ENCODE measurements at regions not wholly inside any gene's neighbourhood (a gene's known extent, or its start where the extent isn't known, plus 50 kb on each side); places are given as distances from the start of the nearest gene placed in this dataset.

GRCh38 chr1:90850898-90851710 is 134.0 kb upstream of the BARHL2 start:
- Histone ChIP-seq H3K4me1 (peaks cover 5 to 24% (median 11%) of the 10 kb centered on the region in 3 donors), H3K9me3 (no peaks in the 10 kb centered on the region), H3K27ac (peak overlapping the region in 3 of 4 donors; percentile 31 to 57 (median 53)), H3K27me3 (peaks cover 0 to 32% (median 0%) of the 10 kb centered on the region in 4 donors), H3K36me3 (no peaks in the 10 kb centered on the region), H3K4me3 (peak overlapping the region; percentile 48 to 77 (median 67))
- DNase-seq, result no peak
- peak; percentile 36 to 85 (median 55) for TF ChIP-seq CTCF (IDR thresholded peaks at IDR 0.05)
- TF ChIP-seq POLR2A (IDR thresholded peaks at IDR 0.05), result peak in 1 of 4 donors; percentile 22
- intact Hi-C loops (cut with DNase I), result no loop called here
- WGBS, 2 donors, result 0% methylated on average over 2 to 3 of the region's 79 CpGs

- Histone ChIP-seq H3K27ac (peak overlapping the region in 3 of 4 donors; percentile 31 to 57 (median 53)), H3K27me3 (peaks cover 0 to 32% (median 0%) of the 10 kb centered on the region in 4 donors), H3K4me3 (peak overlapping the region; percentile 48 to 77 (median 67)), H3K36me3 (no peaks in the 10 kb centered on the region), H3K9me3 (no peaks in the 10 kb centered on the region), H3K4me1 (peaks cover 5 to 24% (median 11%) of the 10 kb centered on the region in 3 donors)
- WGBS, 2 donors, result 10 to 30% methylated on average over 17 to 19 of the region's 19 CpGs
- TF ChIP-seq POLR2A (IDR thresholded peaks at IDR 0.05), result no peak
- no peak for TF ChIP-seq CTCF (IDR thresholded peaks at IDR 0.05)
- intact Hi-C loops (cut with DNase I), result no loop called here
- no peak for DNase-seq
Measured at GRCh38 chr1:90850181-90850897, 133.2 kb upstream of the BARHL2 start.

GRCh38 chr1:90841473-90841872 is 124.4 kb upstream of the BARHL2 start:
- Histone ChIP-seq H3K9me3 (no peaks in the 10 kb centered on the region), H3K4me1 (peaks cover 0 to 2% (median 0%) of the 10 kb centered on the region in 3 donors), H3K36me3 (no peaks in the 10 kb centered on the region), H3K4me3 (no peak overlapping the region), H3K27ac (no peak overlapping the region), H3K27me3 (peaks cover 0 to 59% (median 10%) of the 10 kb centered on the region in 4 donors)
- WGBS, 2 donors, result 57 to 66% methylated on average over 11 to 17 of the region's 21 CpGs
- TF ChIP-seq POLR2A (IDR thresholded peaks at IDR 0.05), result no peak
- no peak for TF ChIP-seq CTCF (IDR thresholded peaks at IDR 0.05)
- intact Hi-C loops (cut with DNase I), result no loop called here
- no peak for DNase-seq

- no peak overlapping the region for H3K4me3 ChIP-seq
- DNase-seq, result no peak
- whole genome bisulfite sequencing, 2 donors, result 14 to 39% methylated on average over 6 to 7 of the region's 7 CpGs
- no peaks in the 10 kb centered on the region for H3K9me3 ChIP-seq
- peaks cover 9 to 70% (median 21%) of the 10 kb centered on the region in 4 donors for H3K27me3 ChIP-seq
- no peak overlapping the region for H3K27ac ChIP-seq
- H3K4me1 ChIP-seq, result peaks cover 8 to 13% (median 10%) of the 10 kb centered on the region in 3 donors
- intact Hi-C loops (cut with DNase I), result no loop called here
- H3K36me3 ChIP-seq, result no peaks in the 10 kb centered on the region
- TF ChIP-seq POLR2A (IDR thresholded peaks at IDR 0.05) (no peak), CTCF (IDR thresholded peaks at IDR 0.05) (no peak)
Measured at GRCh38 chr1:90840352-90840751, 123.2 kb upstream of the BARHL2 start.

GRCh38 chr1:90839323-90839722 is 122.2 kb upstream of the BARHL2 start:
- H3K27ac ChIP-seq, result no peak overlapping the region
- WGBS, 2 donors, result 38 to 51% methylated on average over 5 of the region's 5 CpGs
- intact Hi-C loops (cut with DNase I), result no loop called here
- H3K36me3 ChIP-seq, result no peaks in the 10 kb centered on the region
- no peaks in the 10 kb centered on the region for H3K9me3 ChIP-seq
- peaks cover 11 to 80% (median 25%) of the 10 kb centered on the region in 4 donors for H3K27me3 ChIP-seq
- no peak for TF ChIP-seq CTCF (IDR thresholded peaks at IDR 0.05)
- TF ChIP-seq POLR2A (IDR thresholded peaks at IDR 0.05), result no peak
- peaks cover 10 to 23% (median 11%) of the 10 kb centered on the region in 3 donors for H3K4me1 ChIP-seq
- DNase-seq, result no peak
- no peak overlapping the region for H3K4me3 ChIP-seq
